ENCODE measurements at regions not wholly inside any gene's neighbourhood (a gene's known extent, or its start where the extent isn't known, plus 50 kb on each side); places are given as distances from the start of the nearest gene placed in this dataset.

DNA sequence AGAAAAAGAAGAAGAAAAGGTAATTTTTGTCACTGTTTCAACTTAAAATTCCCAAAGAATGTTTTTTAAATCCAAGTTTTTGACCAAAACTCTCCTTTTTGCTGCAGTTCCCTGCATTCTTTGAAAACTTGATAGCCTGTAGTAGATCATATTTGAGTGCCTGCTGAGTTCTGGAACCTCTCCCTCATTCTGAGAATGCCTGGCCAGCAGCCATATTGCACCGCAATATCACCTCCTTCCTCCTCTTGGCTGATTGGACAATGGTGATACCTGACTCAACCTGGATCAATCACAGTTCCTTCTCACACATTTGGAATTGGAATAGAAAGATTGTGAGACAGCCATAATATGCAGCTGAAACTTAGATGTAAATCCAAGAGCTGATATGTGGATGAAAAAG lies 97.6 kb upstream of the GAP43 start:
- TF ChIP-seq CTCF (IDR thresholded peaks at IDR 0.05; ENCODE audit: low read depth, low read length) = no peak
- DNase-seq (ENCODE audit: extremely low read depth, low read depth) = no peak

DNA sequence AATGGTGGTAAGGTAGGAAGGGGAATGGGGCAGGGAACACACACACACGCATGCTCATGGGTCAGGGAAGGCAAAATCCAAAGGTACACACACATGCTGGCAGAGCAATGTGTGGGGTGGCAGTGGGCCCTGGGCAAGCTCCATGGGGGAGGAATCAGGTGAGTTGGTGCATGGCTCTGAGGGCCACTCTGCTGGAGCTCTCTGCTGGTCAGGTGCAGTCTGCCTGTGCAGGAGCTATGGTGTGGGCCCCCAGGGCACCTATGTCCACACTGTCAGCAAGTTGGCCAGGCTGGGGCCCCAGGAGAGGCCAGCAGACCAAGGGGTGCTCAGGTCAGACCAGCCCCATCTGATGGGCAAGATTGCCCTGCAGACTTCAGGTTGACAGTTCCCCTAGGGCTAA lies 90.1 kb upstream of the GAP43 start:
- no peak for TF ChIP-seq CTCF (IDR thresholded peaks at IDR 0.05; ENCODE audit: low read depth, low read length)
- no peak for DNase-seq (ENCODE audit: extremely low read depth, low read depth)

GRCh38 chr3:115536171-115536570 lies 87.1 kb upstream of the GAP43 start:
- no peak for TF ChIP-seq CTCF (IDR thresholded peaks at IDR 0.05; ENCODE audit: low read depth, low read length)
- no peak for DNase-seq (ENCODE audit: extremely low read depth, low read depth)

GRCh38 chr3:115537669-115538068 lies 85.6 kb upstream of the GAP43 start:
- no peak for DNase-seq (ENCODE audit: extremely low read depth, low read depth)
- no peak for TF ChIP-seq CTCF (IDR thresholded peaks at IDR 0.05; ENCODE audit: low read depth, low read length)

GRCh38 chr3:115547207-115547606 lies 76.1 kb upstream of the GAP43 start:
- TF ChIP-seq CTCF (IDR thresholded peaks at IDR 0.05; ENCODE audit: low read depth, low read length) = no peak

GRCh38 chr3:115548611-115549010 lies 74.7 kb upstream of the GAP43 start:
- TF ChIP-seq CTCF (IDR thresholded peaks at IDR 0.05; ENCODE audit: low read depth, low read length) = no peak
- no peak for DNase-seq (ENCODE audit: extremely low read depth, low read depth)

More at GRCh38 chr3:115547207-115547606, 76.1 kb upstream of the GAP43 start:
- DNase-seq (ENCODE audit: extremely low read depth, low read depth) = no peak

GRCh38 chr3:115549071-115549470 lies 74.2 kb upstream of the GAP43 start:
- TF ChIP-seq CTCF (IDR thresholded peaks at IDR 0.05; ENCODE audit: low read depth, low read length) = no peak
- DNase-seq (ENCODE audit: extremely low read depth, low read depth) = no peak

All from AG09319 (cell line).